ENCODE measurements at regions not wholly inside any gene's neighbourhood (a gene's known extent, or its start where the extent isn't known, plus 50 kb on each side); places are given as distances from the start of the nearest gene placed in this dataset.
"Not testable (repeated sequence)": the region's sequence is repeated elsewhere in the genome, so short reads cannot be mapped to it uniquely, and the experiment has no call there.

DNA sequence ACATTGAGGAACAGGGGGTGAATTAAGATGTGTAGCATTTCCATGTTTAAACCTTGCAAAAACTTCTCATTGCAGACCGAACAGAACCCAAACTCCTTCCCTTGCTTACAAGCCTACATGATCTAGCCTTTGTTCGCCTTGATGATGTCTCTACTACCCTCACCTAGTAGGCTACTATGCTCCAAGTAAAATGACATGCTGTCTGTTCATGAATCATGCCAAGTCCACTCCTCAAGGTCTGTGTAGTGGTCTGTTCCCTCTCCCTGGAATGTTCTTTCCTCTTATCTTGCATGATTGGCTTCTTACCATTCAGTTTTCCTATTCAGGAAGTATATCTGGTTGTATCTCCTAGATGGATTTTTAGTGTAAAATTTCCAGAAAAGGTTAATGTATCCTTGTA lies 4778.6 kb upstream of the OR11H1 start:
- CTCF ChIA-PET; H3K4me1 Mint-ChIP-seq (ENCODE audit: low read depth, unreplicated experiment); intact Hi-C loops (cut with micrococcal nuclease; ENCODE audit: unreplicated experiment); H3K27ac Mint-ChIP-seq (ENCODE audit: unreplicated experiment); H3K4me3 Mint-ChIP-seq (ENCODE audit: low read depth, unreplicated experiment); H3K36me3 Mint-ChIP-seq (ENCODE audit: insufficient read depth, unreplicated experiment); BruUV-seq (replicated peaks); DNase-seq; H3K27me3 Mint-ChIP-seq (ENCODE audit: unreplicated experiment): not testable (repeated sequence)
- H3K9me3 Mint-ChIP-seq (ENCODE audit: low read depth, unreplicated experiment) = peaks cover 18% of the 10 kb centered on the region

- CTCF ChIA-PET; DNase-seq; H3K36me3 Mint-ChIP-seq (ENCODE audit: insufficient read depth, unreplicated experiment); H3K27me3 Mint-ChIP-seq (ENCODE audit: unreplicated experiment); H3K4me3 Mint-ChIP-seq (ENCODE audit: low read depth, unreplicated experiment); H3K4me1 Mint-ChIP-seq (ENCODE audit: low read depth, unreplicated experiment); BruUV-seq (replicated peaks); H3K27ac Mint-ChIP-seq (ENCODE audit: unreplicated experiment); intact Hi-C loops (cut with micrococcal nuclease; ENCODE audit: unreplicated experiment): not testable (repeated sequence)
- H3K9me3 Mint-ChIP-seq (ENCODE audit: low read depth, unreplicated experiment) = peaks cover 11% of the 10 kb centered on the region
Measured at GRCh38 chr22:10753566-10753965, 4774.4 kb upstream of the OR11H1 start.

- intact Hi-C loops (cut with micrococcal nuclease; ENCODE audit: unreplicated experiment); H3K9me3 Mint-ChIP-seq (ENCODE audit: low read depth, unreplicated experiment); H3K36me3 Mint-ChIP-seq (ENCODE audit: insufficient read depth, unreplicated experiment); DNase-seq; H3K4me1 Mint-ChIP-seq (ENCODE audit: low read depth, unreplicated experiment); H3K4me3 Mint-ChIP-seq (ENCODE audit: low read depth, unreplicated experiment); BruUV-seq (replicated peaks); H3K27ac Mint-ChIP-seq (ENCODE audit: unreplicated experiment); H3K27me3 Mint-ChIP-seq (ENCODE audit: unreplicated experiment); CTCF ChIA-PET: not testable (repeated sequence)
Measured at GRCh38 chr22:10755350-10755749, 4772.6 kb upstream of the OR11H1 start.

- H3K27ac Mint-ChIP-seq (ENCODE audit: unreplicated experiment); BruUV-seq (replicated peaks); H3K36me3 Mint-ChIP-seq (ENCODE audit: insufficient read depth, unreplicated experiment); DNase-seq; H3K4me3 Mint-ChIP-seq (ENCODE audit: low read depth, unreplicated experiment); intact Hi-C loops (cut with micrococcal nuclease; ENCODE audit: unreplicated experiment); H3K27me3 Mint-ChIP-seq (ENCODE audit: unreplicated experiment); CTCF ChIA-PET; H3K4me1 Mint-ChIP-seq (ENCODE audit: low read depth, unreplicated experiment); H3K9me3 Mint-ChIP-seq (ENCODE audit: low read depth, unreplicated experiment): not testable (repeated sequence)
Measured at GRCh38 chr22:10760418-10760817, 4767.6 kb upstream of the OR11H1 start.

DNA sequence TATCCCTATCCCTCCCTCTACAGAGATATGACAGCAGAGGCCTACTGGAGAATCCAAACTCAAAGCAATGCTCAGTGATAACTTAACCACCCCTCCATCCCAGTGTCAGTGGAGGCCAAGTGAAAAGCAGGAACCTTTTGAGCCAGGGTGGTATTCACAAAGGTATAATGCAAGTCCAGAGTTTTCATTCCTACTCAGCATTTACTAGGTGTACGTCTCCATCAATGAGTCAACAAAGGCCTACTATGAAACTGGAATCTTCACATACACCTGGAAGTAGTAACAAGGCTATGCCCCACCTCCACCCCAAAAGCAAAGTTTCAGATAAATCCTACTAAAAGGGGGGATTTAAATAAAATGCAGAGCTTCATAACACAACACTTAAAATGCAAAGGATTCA lies 4761.7 kb upstream of the OR11H1 start:
- intact Hi-C loops (cut with micrococcal nuclease; ENCODE audit: unreplicated experiment); BruUV-seq (replicated peaks); H3K36me3 Mint-ChIP-seq (ENCODE audit: insufficient read depth, unreplicated experiment); H3K4me1 Mint-ChIP-seq (ENCODE audit: low read depth, unreplicated experiment); H3K4me3 Mint-ChIP-seq (ENCODE audit: low read depth, unreplicated experiment); H3K27me3 Mint-ChIP-seq (ENCODE audit: unreplicated experiment); CTCF ChIA-PET; DNase-seq; H3K27ac Mint-ChIP-seq (ENCODE audit: unreplicated experiment); H3K9me3 Mint-ChIP-seq (ENCODE audit: low read depth, unreplicated experiment): not testable (repeated sequence)

- H3K4me1 Mint-ChIP-seq (ENCODE audit: low read depth, unreplicated experiment); H3K27me3 Mint-ChIP-seq (ENCODE audit: unreplicated experiment); BruUV-seq (replicated peaks); CTCF ChIA-PET; intact Hi-C loops (cut with micrococcal nuclease; ENCODE audit: unreplicated experiment); H3K9me3 Mint-ChIP-seq (ENCODE audit: low read depth, unreplicated experiment); H3K4me3 Mint-ChIP-seq (ENCODE audit: low read depth, unreplicated experiment); H3K27ac Mint-ChIP-seq (ENCODE audit: unreplicated experiment); H3K36me3 Mint-ChIP-seq (ENCODE audit: insufficient read depth, unreplicated experiment); DNase-seq: not testable (repeated sequence)
Measured at GRCh38 chr22:10768875-10769274, 4759.1 kb upstream of the OR11H1 start.

DNA sequence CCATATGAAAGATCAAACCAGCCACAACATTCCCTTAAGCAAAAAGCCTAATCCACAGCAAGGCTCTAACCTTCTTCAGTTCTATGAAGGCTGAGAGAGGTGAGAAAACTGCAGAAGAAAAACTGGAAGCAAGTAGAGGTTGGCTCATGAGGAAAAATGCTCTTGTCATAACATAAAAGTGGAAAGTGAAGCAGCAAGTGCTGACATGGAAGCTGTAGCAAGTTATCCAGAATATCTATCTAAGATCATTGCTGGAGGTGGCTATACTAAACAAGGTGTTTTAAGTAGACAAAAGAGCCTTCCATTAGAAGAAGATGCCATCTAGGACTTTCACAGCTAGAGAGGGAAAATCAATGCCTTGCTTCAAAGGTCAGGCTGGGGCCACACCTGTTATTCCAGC lies 4756.2 kb upstream of the OR11H1 start:
- H3K27me3 Mint-ChIP-seq (ENCODE audit: unreplicated experiment); H3K9me3 Mint-ChIP-seq (ENCODE audit: low read depth, unreplicated experiment); CTCF ChIA-PET; H3K36me3 Mint-ChIP-seq (ENCODE audit: insufficient read depth, unreplicated experiment); intact Hi-C loops (cut with micrococcal nuclease; ENCODE audit: unreplicated experiment); H3K4me3 Mint-ChIP-seq (ENCODE audit: low read depth, unreplicated experiment); BruUV-seq (replicated peaks); H3K4me1 Mint-ChIP-seq (ENCODE audit: low read depth, unreplicated experiment); DNase-seq; H3K27ac Mint-ChIP-seq (ENCODE audit: unreplicated experiment): not testable (repeated sequence)

- DNase-seq; intact Hi-C loops (cut with micrococcal nuclease; ENCODE audit: unreplicated experiment); H3K27ac Mint-ChIP-seq (ENCODE audit: unreplicated experiment); H3K9me3 Mint-ChIP-seq (ENCODE audit: low read depth, unreplicated experiment); BruUV-seq (replicated peaks); H3K36me3 Mint-ChIP-seq (ENCODE audit: insufficient read depth, unreplicated experiment); CTCF ChIA-PET; H3K4me1 Mint-ChIP-seq (ENCODE audit: low read depth, unreplicated experiment); H3K27me3 Mint-ChIP-seq (ENCODE audit: unreplicated experiment); H3K4me3 Mint-ChIP-seq (ENCODE audit: low read depth, unreplicated experiment): not testable (repeated sequence)
Measured at GRCh38 chr22:10773341-10773740, 4754.7 kb upstream of the OR11H1 start.

GRCh38 chr22:10775601-10776357 lies 4752.2 kb upstream of the OR11H1 start:
- H3K4me1 Mint-ChIP-seq (ENCODE audit: low read depth, unreplicated experiment); H3K27ac Mint-ChIP-seq (ENCODE audit: unreplicated experiment); intact Hi-C loops (cut with micrococcal nuclease; ENCODE audit: unreplicated experiment); H3K36me3 Mint-ChIP-seq (ENCODE audit: insufficient read depth, unreplicated experiment); DNase-seq; H3K9me3 Mint-ChIP-seq (ENCODE audit: low read depth, unreplicated experiment); CTCF ChIA-PET; H3K4me3 Mint-ChIP-seq (ENCODE audit: low read depth, unreplicated experiment); H3K27me3 Mint-ChIP-seq (ENCODE audit: unreplicated experiment); BruUV-seq (replicated peaks): not testable (repeated sequence)

- H3K36me3 Mint-ChIP-seq (ENCODE audit: insufficient read depth, unreplicated experiment); H3K27ac Mint-ChIP-seq (ENCODE audit: unreplicated experiment); intact Hi-C loops (cut with micrococcal nuclease; ENCODE audit: unreplicated experiment); H3K27me3 Mint-ChIP-seq (ENCODE audit: unreplicated experiment); BruUV-seq (replicated peaks); H3K4me3 Mint-ChIP-seq (ENCODE audit: low read depth, unreplicated experiment); H3K4me1 Mint-ChIP-seq (ENCODE audit: low read depth, unreplicated experiment); CTCF ChIA-PET; DNase-seq; H3K9me3 Mint-ChIP-seq (ENCODE audit: low read depth, unreplicated experiment): not testable (repeated sequence)
Measured at GRCh38 chr22:10776358-10776729, 4751.6 kb upstream of the OR11H1 start.

All from Calu3 (cell line).